Tibial nerve (tissue), 4 donors: ENCODE measurements at regions not wholly inside any gene's neighbourhood (a gene's known extent, or its start where the extent isn't known, plus 50 kb on each side); places are given as distances from the start of the nearest gene placed in this dataset.

ENCODE experiments used
- DNase-seq, 2 donors: peaks; one replicate each; pipeline ENCODE4 v3.0.0-alpha.2; 2019; ENCODE audit warnings: low spot score in 2 of 2
- H3K27ac ChIP-seq, 4 donors: fragments of 200-600 bp; sonication (generic) in 3 of 4; one replicate each; pipeline ENCODE4 v1.5.1; 2017 to 2019; ENCODE audit warnings: mild to moderate bottlenecking in 1 of 4
- H3K27me3 ChIP-seq, 2 donors: fragments of 200-600 bp; sonication (generic) in 1 of 2; one replicate each; pipeline versions ENCODE4 v1.5.1 to v1.6.0; 2017 to 2019
- H3K36me3 ChIP-seq, 3 donors: fragments of 200-600 bp; sonication (generic); one replicate each; pipeline ENCODE4 v1.5.1; 2018 to 2019
- H3K4me1 ChIP-seq, 4 donors: fragments of 200-600 bp; sonication (generic) in 3 of 4; one replicate each; pipeline ENCODE4 v1.5.1; 2017 to 2019
- H3K4me3 ChIP-seq, 4 donors: fragments of 200-600 bp; sonication (generic) in 3 of 4; one replicate each; pipeline ENCODE4 v1.5.1; 2017 to 2019; ENCODE audit warnings: mild to moderate bottlenecking in 1 of 4, moderate library complexity in 1 of 4
- H3K9me3 ChIP-seq, 4 donors: fragments of 200-600 bp; sonication (generic) in 3 of 4; one replicate each; pipeline ENCODE4 v1.5.1; 2017 to 2019
- CTCF ChIP-seq, 5 experiments: fragments of 200-600 bp in 3 of 5; fragments of 450-650 bp in 2 of 5; sonication (generic) in 3 of 5; IDR thresholded peaks; one replicate each; pipeline ENCODE4 v1.5.1; 2016 to 2019; ENCODE audit warnings: antibody characterized with exemption in 5 of 5, mild to moderate bottlenecking in 3 of 5, moderate library complexity in 2 of 5
- EP300 ChIP-seq, 2 donors: sonication (generic); formaldehyde crosslinking; IDR thresholded peaks; one replicate each; pipeline ENCODE4 v1.6.1; 2017; ENCODE audit warnings: antibody characterized with exemption in 2 of 2, mild to moderate bottlenecking in 1 of 2
- POLR2A ChIP-seq, 2 donors: fragments of 450-650 bp; IDR thresholded peaks; one replicate each; pipeline ENCODE4 v1.6.1; 2017; ENCODE audit warnings: antibody characterized with exemption in 2 of 2, mild to moderate bottlenecking in 2 of 2, moderate library complexity in 2 of 2
- WGBS, 2 donors: methylation state at CpG; one replicate each; pipeline ENCODE4 v1.1.5; 2018; 5-methylcytosine and 5-hydroxymethylcytosine counted together

- Histone ChIP-seq H3K9me3 (no peaks in the 10 kb centered on the region), H3K27ac (no peak overlapping the region)
These were observed 321.1 kb downstream of the NOVA1 start for GRCh38 chr14:26276757-26277156.

GRCh38 chr14:26265170-26265685, 332.6 kb downstream of the NOVA1 start:
- no peaks in the 10 kb centered on the region for H3K27me3 ChIP-seq
- H3K9me3 ChIP-seq = no peaks in the 10 kb centered on the region
- no peaks in the 10 kb centered on the region for H3K4me1 ChIP-seq
- TF ChIP-seq CTCF (IDR thresholded peaks at IDR 0.05) = no peak
- TF ChIP-seq POLR2A (IDR thresholded peaks at IDR 0.05) = no peak
- no peak for TF ChIP-seq EP300 (IDR thresholded peaks at IDR 0.05)
- no peak overlapping the region for H3K4me3 ChIP-seq
- 28 to 43% methylated on average over 1 of the region's 1 CpG for WGBS, 2 donors
- no peak for DNase-seq
- no peaks in the 10 kb centered on the region for H3K36me3 ChIP-seq
- no peak overlapping the region for H3K27ac ChIP-seq

More at GRCh38 chr14:26276757-26277156, 321.1 kb downstream of the NOVA1 start:
- Histone ChIP-seq H3K27me3 (no peaks in the 10 kb centered on the region), H3K4me3 (no peak overlapping the region), H3K4me1 (peaks cover 0 to 7% (median 0%) of the 10 kb centered on the region in 4 donors), H3K36me3 (no peaks in the 10 kb centered on the region)
- WGBS, 2 donors = 80 to 82% methylated on average over 2 of the region's 2 CpGs
- no peak for DNase-seq
- TF ChIP-seq CTCF (IDR thresholded peaks at IDR 0.05) (no peak), POLR2A (IDR thresholded peaks at IDR 0.05) (no peak), EP300 (IDR thresholded peaks at IDR 0.05) (no peak)

GRCh38 chr14:26261368-26262122, 336.3 kb downstream of the NOVA1 start:
- TF ChIP-seq CTCF (IDR thresholded peaks at IDR 0.05) (no peak), POLR2A (IDR thresholded peaks at IDR 0.05) (no peak), EP300 (IDR thresholded peaks at IDR 0.05) (no peak)
- Histone ChIP-seq H3K36me3 (no peaks in the 10 kb centered on the region), H3K9me3 (no peaks in the 10 kb centered on the region), H3K4me3 (no peak overlapping the region), H3K27ac (no peak overlapping the region), H3K27me3 (no peaks in the 10 kb centered on the region), H3K4me1 (no peaks in the 10 kb centered on the region)
- no peak for DNase-seq
- WGBS, 2 donors = 8 to 33% methylated on average over 1 of the region's 1 CpG

- Histone ChIP-seq H3K36me3 (no peaks in the 10 kb centered on the region), H3K4me3 (peak overlapping the region in 1 of 4 donors; percentile 6), H3K27ac (no peak overlapping the region), H3K4me1 (no peaks in the 10 kb centered on the region), H3K27me3 (no peaks in the 10 kb centered on the region), H3K9me3 (no peaks in the 10 kb centered on the region)
- 18 to 22% methylated on average over 2 of the region's 2 CpGs for WGBS, 2 donors
- DNase-seq = peak in 1 of 2 donors; percentile 49
- TF ChIP-seq CTCF (IDR thresholded peaks at IDR 0.05) (peak; percentile 11 to 52 (median 20)), EP300 (IDR thresholded peaks at IDR 0.05) (peak in 1 of 2 donors; percentile 7), POLR2A (IDR thresholded peaks at IDR 0.05) (no peak)
These were observed 342.6 kb downstream of the NOVA1 start for GRCh38 chr14:26255213-26255612.

GRCh38 chr14:26252176-26252575, 345.7 kb downstream of the NOVA1 start:
- H3K27ac ChIP-seq = no peak overlapping the region
- TF ChIP-seq EP300 (IDR thresholded peaks at IDR 0.05) (no peak), POLR2A (IDR thresholded peaks at IDR 0.05) (no peak), CTCF (IDR thresholded peaks at IDR 0.05) (no peak)
- H3K4me1 ChIP-seq = no peaks in the 10 kb centered on the region
- H3K4me3 ChIP-seq = no peak overlapping the region
- no peak for DNase-seq
- no peaks in the 10 kb centered on the region for H3K36me3 ChIP-seq
- no peaks in the 10 kb centered on the region for H3K27me3 ChIP-seq
- peaks cover 0 to 5% (median 0%) of the 10 kb centered on the region in 4 donors for H3K9me3 ChIP-seq
